Hippocampal formation (tissue), 2 donors: ENCODE measurements at regions not wholly inside any gene's neighbourhood (a gene's known extent, or its start where the extent isn't known, plus 50 kb on each side); places are given as distances from the start of the nearest gene placed in this dataset.

Source experiments
- DNase-seq, 2 donors: peaks; one replicate each; lab custom pipeline; 2025; lab: John Stamatoyannopoulos, UW

DNA sequence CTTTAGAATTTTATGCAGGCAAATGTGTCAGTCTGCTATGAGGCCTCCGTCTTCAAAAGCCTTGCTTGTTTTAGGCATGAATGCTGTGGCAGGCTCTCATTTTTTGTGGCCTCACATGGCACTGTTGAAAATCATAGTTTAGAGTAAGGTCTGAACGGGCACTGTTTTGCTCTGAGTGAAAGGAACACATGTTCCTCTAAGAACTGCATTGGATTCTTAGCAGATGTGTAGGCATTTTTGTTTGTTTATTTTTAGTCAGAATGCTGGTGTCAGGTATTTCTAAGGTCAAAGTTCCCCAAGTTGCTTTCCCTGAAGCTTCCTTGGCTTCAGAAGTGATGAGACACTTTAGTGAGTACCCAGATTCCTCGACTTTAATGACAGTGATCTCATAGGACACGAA is 173.7 kb downstream of the HS3ST3B1 start:
- DNase-seq, result no peak

DNA sequence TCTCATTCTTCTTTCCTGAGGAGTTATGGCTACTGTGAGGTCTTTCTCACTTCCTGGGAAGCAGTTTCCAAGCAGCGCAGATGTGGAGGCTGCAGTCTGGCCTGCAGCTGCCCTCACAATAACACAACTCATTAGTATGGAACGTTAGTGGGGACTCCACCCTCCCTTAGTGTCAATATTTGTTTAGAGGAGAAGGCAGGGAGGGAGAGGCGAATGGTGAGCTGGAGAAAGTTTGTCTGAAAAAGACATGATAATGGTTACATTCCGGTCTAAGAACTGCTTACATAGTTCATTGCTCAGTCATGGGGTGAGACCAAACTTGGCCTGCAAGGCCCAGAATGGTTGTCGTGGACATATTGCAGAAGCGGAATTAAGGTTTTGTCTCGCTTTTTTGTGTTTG is 170.2 kb downstream of the HS3ST3B1 start:
- no peak for DNase-seq

DNA sequence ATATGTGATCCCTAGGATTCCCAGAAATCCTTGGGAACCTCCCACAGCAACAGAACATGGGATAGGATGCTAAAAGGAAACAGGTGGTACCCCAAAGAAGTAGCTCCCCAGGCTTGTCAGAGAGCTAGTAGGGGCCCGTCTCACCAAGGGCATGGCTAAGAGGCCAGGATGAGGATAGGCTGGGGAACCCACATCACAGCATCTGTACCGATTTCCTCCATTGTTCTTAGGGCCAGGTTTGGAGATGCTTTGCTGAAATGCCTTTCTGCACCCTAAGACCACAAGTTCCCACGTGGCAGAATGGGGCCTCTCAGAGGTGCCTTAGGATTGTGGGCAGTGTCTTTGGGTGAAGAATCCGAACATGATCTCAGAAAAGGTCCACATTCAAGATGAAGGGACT is 169.5 kb downstream of the HS3ST3B1 start:
- DNase-seq, result no peak

DNA sequence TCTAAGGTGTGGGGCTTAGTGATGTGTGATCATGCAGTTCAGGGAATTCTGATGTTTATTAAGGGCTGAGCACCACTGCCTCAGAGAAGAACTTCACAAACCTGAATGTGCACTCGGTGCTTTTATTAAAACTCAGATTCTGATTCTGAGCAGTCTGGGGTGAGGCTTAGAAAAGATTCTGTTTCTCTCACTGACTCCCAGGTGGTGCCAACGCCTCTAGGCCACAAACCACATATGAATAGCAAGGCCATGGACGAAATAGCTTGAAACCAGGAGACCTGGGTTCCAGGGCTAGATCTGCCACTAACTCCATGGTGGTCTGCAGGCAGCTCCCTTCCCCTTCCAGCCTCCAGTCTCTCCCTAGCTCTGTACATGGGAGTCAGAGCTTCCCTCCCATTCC is 169.1 kb downstream of the HS3ST3B1 start:
- DNase-seq, result no peak

DNA sequence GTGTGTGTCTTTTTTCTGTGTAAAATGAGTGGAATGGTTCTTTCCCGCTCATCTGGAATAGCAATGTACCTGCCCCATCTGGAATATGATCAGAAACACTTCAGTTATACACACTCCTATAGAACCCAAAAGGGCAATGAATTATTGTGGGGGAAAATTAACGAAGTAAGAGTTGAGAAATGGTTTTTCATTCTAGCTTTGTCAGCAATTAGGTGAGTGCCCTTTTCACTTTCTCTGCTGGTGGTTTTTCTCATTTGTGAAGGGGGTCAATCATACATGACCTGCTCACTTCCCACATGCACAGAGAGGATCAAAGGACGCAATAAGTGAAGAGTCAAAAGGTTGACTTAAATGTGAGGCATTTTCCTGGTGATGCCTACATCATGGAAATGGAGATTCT is 168.0 kb downstream of the HS3ST3B1 start:
- no peak for DNase-seq

DNA sequence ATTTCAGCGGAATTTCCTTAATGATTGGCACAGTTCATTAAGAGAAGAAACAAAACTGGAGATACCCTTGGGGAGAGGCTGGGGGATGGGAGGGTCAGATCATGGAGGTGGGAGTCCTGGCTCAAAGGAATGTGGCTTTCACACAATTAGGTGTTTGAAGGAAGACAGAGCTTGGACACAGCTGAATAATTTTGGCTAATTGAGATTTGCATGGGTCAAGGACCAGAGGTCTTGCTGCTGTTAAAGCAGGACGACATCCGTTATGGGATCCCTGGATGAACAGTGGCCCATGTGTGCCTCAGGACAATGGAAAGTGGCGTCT is 160.3 kb downstream of the HS3ST3B1 start:
- no peak for DNase-seq

DNA sequence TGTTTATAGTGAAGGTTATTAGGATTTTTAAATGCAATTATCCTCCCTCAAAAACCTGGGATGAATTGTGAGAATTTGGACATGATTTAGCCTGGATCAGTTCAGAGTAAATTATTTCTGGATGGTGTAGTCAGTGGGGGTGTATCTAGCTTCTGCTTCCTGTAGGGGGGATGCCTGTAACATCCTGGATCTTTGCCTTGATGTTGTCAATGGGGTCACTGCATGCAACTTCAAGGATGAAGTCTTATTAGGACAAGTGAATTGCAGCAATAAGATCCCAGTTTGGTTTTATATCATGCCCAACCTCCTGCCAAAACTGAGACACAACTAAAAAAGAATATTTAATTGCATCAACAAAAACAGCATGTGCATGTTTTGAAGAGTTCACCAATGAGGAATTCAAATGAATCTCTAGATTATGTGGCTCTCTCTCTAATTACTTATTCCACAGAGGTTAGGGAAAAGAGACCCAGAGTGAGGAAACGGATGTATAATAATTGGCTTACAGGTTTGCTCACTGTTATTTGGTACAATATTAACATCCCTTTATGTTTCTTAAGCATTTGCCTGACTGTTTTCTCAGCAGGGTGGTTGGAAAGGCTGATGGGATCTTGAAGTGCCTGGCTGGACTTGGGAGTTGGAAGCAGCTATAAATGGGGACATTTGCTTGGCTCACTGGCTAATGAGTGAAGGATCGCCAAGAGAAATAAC is 159.8 kb downstream of the HS3ST3B1 start:
- no peak for DNase-seq

DNA sequence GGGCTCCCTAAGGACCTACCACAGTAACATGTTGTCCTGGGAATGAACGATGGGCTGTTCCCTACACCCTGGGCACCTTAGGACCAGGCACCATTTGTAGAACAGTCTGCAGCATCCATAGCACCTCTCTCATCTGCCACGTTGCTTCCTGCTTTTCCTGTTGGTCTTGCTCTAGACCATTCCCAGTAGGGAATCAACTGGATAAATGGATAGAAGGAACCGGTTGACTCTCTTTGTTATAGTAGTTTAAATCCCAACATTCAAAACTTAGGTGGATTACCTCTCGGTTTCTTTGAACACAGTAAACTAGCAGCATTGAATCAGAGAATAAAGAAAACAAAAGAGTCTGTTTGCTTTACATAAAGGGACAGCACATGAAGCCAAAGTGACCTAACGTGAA is 159.1 kb downstream of the HS3ST3B1 start:
- no peak for DNase-seq

DNA sequence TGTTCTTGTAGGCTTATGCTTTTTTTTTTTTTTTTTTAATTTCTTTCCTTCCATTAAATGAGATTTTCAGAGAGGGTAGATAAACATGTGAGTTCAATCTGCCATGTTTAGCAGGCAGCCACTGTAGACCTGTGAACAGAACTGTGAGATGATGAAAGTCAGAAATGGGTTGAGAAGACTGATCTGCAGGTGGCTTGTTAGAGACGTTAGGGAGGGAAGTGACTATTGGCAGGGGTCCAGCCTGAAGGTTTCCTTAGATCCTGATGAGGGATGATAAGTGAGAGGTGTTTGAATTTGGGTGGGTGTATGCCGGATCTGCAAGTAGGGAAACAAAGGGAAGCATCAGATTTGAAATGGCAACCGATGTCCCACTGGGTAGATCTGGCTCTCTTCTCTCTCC is 157.8 kb downstream of the HS3ST3B1 start:
- no peak for DNase-seq

DNA sequence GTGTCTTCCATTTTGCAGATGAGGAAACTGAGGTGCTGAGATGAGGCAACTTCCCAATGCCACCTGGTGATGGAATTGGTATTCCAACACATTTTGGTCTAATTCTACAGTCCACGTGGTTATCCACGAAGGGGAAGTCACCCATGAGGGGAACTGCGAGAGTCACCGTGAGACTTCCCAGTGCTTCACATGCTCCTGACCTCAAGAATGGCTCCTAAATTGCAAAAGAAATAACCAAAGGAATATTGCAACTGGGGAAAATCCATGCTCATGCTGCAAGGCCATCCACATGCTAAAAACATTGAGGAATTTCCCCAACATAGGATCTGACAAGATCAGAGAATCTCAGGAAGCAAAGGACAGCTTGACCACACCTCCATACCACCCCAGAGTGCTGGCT is 153.9 kb downstream of the HS3ST3B1 start:
- no peak for DNase-seq

DNA sequence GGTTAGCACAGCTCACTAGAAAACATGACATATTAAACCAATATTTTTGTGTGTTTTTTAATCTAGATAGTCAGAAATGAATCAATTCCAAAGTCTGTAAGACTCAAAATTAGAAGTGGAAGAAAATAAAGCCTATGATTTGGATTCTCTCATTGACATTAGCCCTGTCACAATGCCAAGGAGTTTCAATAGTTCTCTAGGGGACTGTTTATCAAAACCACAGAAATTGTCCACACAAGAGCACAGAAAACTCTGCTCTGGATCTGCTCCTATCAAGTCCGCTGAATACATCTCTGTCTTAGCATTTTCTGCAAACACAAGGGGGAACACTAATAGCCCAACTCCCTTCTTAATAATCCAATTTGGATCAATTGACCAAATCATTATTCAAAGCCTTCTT is 152.0 kb downstream of the HS3ST3B1 start:
- DNase-seq, result no peak

DNA sequence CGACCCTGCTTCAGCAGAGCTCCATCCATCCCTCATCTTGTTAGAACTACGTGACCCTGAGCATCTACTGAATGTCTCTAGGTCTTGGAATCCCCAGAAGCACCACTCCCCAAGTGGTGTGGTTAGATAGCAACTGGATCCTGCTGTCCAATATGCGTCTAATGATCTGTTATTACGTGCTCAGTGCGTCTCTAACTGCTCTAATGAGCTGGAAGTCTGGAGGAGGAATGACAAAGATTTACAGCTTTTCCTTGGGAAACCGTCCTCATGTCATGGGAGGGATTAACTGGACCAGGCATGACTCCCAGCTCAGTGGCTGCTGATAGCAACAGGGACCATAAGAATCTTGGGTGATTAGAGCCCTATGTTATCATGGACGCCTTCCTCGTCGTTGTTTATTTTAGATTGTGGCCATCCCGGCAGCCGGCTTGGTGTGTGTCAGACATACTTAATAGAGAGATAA is 150.9 kb downstream of the HS3ST3B1 start:
- no peak for DNase-seq

DNA sequence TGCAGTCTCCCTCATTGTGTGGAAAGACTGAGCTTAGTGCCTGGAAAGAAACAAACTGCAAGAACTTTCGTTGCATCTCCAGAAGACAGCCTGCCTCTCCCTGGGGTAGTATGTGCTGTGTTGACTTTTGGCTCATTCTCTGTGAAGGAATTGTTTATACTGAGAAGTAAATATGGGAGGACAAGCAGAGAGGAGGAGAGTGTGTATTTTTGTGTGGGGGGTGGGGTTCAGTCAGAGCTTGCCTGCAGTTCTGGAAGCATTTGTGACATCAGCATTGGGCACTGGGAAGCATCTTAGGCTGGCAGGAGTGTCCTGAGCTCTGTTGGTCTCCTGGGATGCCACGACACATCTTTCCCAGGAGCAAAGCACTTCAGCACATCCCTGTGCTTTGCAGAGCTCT is 147.9 kb downstream of the HS3ST3B1 start:
- no peak for DNase-seq

DNA sequence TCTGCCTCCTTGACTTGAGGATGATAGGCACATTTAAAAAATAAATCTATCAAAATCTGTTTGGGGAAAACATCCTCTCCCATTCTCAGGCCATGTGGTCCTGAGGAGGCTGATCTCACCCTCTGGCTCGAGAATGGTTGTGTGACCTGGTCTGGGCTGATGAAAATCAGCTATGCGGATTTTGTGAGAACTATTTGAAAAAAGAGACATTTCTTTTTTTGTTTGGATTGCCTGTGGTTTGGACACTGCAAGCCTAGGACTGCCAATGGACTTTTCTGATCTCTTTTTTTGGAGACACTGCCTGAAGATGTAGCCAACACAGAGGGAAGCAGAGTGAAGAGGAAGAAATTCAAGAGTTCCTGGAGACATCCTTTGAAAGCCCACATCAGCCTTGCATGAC is 145.9 kb downstream of the HS3ST3B1 start:
- no peak for DNase-seq

DNA sequence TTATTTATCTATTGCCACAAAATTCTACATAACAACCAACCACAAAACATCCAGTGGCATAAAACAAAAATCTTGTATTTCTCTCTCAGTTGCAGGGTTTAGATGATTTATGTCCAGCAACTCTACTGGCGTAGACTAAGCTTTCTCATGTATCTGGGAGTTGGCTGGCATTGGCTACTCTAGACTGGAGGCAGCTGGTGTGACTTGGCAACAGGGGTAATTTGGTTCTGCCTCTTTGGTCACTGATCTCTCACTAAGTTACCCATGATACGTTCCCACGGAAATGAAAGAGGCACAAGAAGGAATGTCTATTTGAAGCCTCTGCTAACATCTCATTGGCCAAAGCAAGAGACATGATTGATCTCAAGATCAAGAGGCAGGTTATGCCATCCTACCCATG is 144.0 kb downstream of the HS3ST3B1 start:
- no peak for DNase-seq

DNA sequence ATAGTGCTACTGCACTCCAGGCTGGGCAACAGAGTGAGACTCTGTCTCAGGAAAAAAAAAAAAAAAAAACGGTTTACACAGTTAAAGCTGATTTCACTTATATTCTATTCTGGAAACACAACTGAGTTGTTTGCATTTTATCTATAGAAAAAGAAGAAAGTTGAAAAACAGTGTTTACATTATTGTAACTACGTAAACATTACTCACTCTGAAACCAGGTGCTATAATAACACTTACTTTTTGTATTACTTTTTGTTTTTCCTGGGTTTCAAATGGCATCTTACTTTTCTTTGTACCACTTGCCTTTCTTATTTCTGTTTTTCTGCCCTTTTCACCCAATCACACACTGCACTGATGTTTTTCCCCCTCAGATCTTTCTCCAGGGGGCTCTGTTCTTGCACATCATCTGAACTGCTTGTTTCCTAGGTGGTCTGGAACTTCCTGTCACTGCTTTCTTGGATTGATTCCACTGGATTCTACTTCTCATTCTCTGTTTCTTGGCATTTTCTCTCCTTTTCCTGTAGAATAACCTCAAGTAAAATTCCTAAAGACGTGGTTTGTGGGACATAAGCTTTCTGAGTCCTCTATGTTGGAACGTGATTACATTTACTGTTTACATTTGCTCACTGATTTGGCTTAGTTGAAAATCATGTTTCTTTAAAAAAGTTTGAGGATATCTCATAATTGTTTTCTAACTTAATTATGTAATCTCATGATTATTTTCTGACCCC is 142.1 kb downstream of the HS3ST3B1 start:
- no peak for DNase-seq

DNA sequence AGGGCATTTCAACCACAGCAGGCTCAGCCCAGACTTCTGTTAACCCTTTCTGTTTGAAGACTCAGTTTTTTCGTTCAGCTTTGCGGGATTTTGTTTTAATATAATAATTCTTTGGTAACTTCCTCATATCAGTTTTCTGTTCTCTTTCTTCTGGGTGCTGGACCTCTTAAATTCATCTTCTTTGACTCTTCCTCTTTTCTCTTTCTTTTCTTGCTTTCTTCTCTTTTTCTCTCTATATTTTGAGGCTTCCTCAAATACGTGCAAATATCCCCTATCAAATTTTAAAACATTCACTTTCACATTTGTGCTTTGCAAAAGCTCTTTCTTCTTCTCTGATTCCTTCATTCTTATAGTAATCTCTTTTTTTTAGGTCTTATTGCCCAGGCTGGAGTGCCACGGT is 136.3 kb downstream of the HS3ST3B1 start:
- DNase-seq, result no peak

DNA sequence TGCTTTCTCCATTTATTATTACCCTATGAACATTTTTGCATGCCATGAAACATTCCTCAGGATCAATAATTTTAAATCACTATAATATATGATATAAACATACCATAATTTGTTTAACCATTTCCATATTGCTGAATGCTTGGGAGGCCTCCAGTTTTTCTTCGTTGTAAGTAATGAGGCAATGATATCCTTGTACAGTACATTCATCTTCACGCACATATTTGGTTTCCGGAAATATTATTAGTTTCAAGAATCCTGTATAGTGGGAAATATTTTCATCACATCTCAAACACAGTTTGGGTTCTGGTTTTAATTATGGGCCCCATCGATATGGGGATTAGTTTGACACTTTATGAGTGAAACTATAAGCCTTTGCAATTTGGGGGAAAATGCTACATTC is 135.4 kb downstream of the HS3ST3B1 start:
- DNase-seq, result no peak

DNA sequence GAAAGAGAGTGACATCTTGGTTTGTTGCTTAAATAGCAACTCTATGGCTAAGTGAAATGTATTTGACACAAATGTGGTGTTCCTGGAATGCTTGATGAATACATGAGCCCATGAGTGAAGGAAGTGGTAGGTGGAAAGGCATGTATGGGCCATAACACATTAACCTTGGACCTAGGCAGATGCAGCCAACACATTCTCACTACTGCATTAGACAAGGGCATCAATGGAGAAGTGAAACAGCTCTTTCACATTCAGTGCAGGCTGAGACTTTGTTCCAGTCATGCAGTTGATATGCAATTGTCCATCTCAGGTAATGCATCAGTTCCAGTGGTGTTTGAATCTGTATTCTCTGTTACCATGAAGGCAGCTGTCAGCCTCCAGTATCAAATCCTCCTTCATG is 133.6 kb downstream of the HS3ST3B1 start:
- no peak for DNase-seq

DNA sequence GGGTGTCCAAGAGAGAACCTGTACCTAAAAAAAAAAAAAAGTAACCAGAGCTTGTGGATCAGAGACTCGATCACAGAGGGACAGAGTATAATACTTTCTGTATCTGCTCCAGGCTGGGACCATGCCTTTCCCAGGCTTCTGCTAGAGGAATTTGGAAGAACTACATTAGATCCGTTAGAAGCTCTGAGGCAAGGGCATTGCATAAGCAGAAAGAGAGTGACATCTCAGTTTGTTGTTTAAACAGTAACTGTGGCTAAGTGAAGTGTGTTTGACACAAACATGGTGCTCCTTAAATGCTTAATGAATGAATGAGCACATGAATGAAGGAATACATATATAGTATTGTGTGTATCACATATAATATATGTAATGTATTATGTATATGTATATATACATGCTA is 131.2 kb downstream of the HS3ST3B1 start:
- DNase-seq, result no peak

DNA sequence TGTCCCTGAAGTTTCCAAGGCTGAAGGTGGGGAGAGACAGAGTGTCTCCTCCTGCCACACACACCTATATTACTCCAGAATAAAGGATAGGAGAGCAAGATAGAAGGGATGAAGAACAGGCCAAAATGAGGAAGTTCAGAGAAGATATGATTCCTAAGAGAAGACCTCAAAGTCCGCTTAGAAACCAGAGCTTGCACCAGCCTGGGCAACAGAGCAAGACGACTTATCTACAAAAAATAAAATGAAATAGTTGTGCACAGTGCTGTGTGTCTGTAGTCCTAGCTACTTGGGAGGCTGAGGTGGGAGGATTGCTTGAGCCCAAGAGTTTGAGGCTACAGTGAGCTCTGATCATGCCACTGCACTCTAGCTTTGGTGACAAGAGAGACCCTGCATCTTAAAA is 128.2 kb downstream of the HS3ST3B1 start:
- no peak for DNase-seq

DNA sequence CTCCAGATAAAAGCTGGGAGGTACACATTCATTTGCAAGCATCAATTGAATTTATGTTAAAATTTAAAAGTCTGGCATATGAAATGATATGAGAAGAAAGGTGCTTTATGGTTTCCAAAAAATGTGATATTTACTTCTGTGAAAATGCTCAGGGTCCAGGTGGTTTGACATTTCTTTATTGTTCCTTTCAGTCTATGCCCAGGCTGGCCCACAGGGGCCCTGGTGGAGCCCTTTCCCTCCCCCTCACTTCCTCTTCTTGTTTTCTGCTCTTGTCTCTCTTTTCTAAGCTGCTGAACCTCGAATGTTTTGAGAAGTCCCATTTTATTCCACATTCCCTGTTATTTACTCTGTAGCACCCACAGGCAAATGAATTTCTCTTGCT is 127.8 kb downstream of the HS3ST3B1 start:
- no peak for DNase-seq

DNA sequence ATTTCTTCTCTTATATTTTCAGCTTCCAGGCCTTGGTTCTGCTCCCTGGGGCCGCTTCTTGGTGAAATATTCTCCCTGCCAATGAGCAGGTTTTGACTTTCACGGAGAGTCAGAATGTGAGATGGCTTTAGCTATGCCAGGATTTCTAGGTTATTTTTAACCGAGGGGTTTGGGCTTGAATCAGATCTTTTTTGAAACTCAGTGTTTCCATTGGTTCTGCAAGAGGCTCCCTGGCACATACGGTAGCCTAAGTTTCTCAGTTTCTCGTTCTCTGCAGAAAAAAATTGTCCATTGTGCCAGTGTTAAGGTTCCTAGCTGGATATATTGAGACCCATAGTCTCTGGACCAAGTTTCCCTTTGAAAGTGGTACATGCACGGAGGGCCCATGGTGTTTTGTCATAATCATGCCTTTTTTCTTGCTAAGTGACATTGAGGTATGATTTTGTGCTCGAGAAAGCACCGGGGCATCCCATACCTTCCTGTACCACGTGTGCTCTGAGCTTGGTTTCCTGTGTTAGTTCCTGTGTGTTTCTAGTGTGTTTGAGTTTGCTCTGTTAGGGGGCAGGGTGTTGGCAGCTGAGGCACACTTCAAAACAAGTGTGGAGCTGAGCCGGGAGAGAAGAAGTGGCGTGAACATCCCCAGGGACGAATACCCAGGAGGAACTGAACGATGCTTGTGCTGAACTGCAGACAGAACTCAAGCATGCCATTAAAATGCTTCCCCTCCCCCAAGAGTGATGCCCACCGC is 127.2 kb downstream of the HS3ST3B1 start:
- no peak for DNase-seq
